SJCRH30 (cell line): ENCODE measurements at regions not wholly inside any gene's neighbourhood (a gene's known extent, or its start where the extent isn't known, plus 50 kb on each side); places are given as distances from the start of the nearest gene placed in this dataset.

Source experiments
- DNase-seq, 2 experiments: peaks; one replicate each; pipeline ENCODE4 v3.0.0-alpha.2; 2015 to 2020
- H3K27ac ChIP-seq: fragments of 250-450 bp; sonication (Bioruptor Pico); 2 replicates; pipeline ENCODE4 v1.5.1; 2020; ENCODE audit warnings: mild to moderate bottlenecking, moderate library complexity
- H3K27me3 ChIP-seq: fragments of 250-450 bp; sonication (Bioruptor Pico); 2 replicates; pipeline ENCODE4 v1.5.1; 2020; ENCODE audit warnings: mild to moderate bottlenecking, moderate library complexity
- H3K36me3 ChIP-seq: fragments of 250-450 bp; sonication (Bioruptor Pico); 2 replicates; pipeline ENCODE4 v1.5.1; 2020; ENCODE audit warnings: mild to moderate bottlenecking, moderate library complexity
- H3K4me1 ChIP-seq: fragments of 250-450 bp; sonication (Bioruptor Pico); 2 replicates; pipeline ENCODE4 v1.5.1; 2020; ENCODE audit warnings: mild to moderate bottlenecking, moderate library complexity
- H3K4me3 ChIP-seq: fragments of 250-450 bp; sonication (Bioruptor Pico); 2 replicates; pipeline ENCODE4 v1.5.1; 2020; ENCODE audit warnings: mild to moderate bottlenecking, moderate library complexity
- H3K9me3 ChIP-seq: fragments of 250-450 bp; sonication (Bioruptor Pico); replicated peaks from 2 replicates; pipeline ENCODE4 v1.5.1; 2020; ENCODE audit warnings: mild to moderate bottlenecking, moderate library complexity

GRCh38 chr21:41593051-41593759 lies 85.2 kb upstream of the TMPRSS2 start:
- Histone ChIP-seq H3K9me3 (no peaks in the 10 kb centered on the region), H3K27ac (no peak overlapping the region), H3K4me3 (no peak overlapping the region), H3K36me3 (no peaks in the 10 kb centered on the region), H3K27me3 (no peaks in the 10 kb centered on the region), H3K4me1 (no peaks in the 10 kb centered on the region)
- no peak for DNase-seq

GRCh38 chr21:41589620-41590175 lies 81.7 kb upstream of the TMPRSS2 start:
- no peaks in the 10 kb centered on the region for H3K9me3 ChIP-seq

GRCh38 chr21:41589131-41589530 lies 81.2 kb upstream of the TMPRSS2 start:
- Histone ChIP-seq H3K27me3 (no peaks in the 10 kb centered on the region), H3K4me3 (no peak overlapping the region), H3K9me3 (no peaks in the 10 kb centered on the region), H3K27ac (no peak overlapping the region), H3K4me1 (no peaks in the 10 kb centered on the region), H3K36me3 (no peaks in the 10 kb centered on the region)
- DNase-seq: no peak

More at GRCh38 chr21:41589620-41590175, 81.7 kb upstream of the TMPRSS2 start:
- no peaks in the 10 kb centered on the region for H3K4me1 ChIP-seq
- no peak overlapping the region for H3K4me3 ChIP-seq
- no peaks in the 10 kb centered on the region for H3K27me3 ChIP-seq
- no peaks in the 10 kb centered on the region for H3K36me3 ChIP-seq
- DNase-seq: no peak
- H3K27ac ChIP-seq: no peak overlapping the region

GRCh38 chr21:41585199-41585994 lies 77.4 kb upstream of the TMPRSS2 start:
- H3K9me3 ChIP-seq: no peaks in the 10 kb centered on the region
- H3K4me3 ChIP-seq: no peak overlapping the region
- H3K36me3 ChIP-seq: no peaks in the 10 kb centered on the region
- no peaks in the 10 kb centered on the region for H3K4me1 ChIP-seq
- no peak for DNase-seq
- H3K27me3 ChIP-seq: no peaks in the 10 kb centered on the region
- H3K27ac ChIP-seq: no peak overlapping the region

- no peak overlapping the region for H3K4me3 ChIP-seq
- H3K36me3 ChIP-seq: no peaks in the 10 kb centered on the region
- no peak overlapping the region for H3K27ac ChIP-seq
- H3K9me3 ChIP-seq: no peaks in the 10 kb centered on the region
- DNase-seq: no peak
- H3K4me1 ChIP-seq: no peaks in the 10 kb centered on the region
- H3K27me3 ChIP-seq: no peaks in the 10 kb centered on the region
These were observed 76.7 kb upstream of the TMPRSS2 start for GRCh38 chr21:41584603-41585176.

GRCh38 chr21:41583274-41583790 lies 75.4 kb upstream of the TMPRSS2 start:
- H3K4me3 ChIP-seq: no peak overlapping the region
- no peak overlapping the region for H3K27ac ChIP-seq
- no peaks in the 10 kb centered on the region for H3K36me3 ChIP-seq
- DNase-seq: no peak
- no peaks in the 10 kb centered on the region for H3K9me3 ChIP-seq
- no peaks in the 10 kb centered on the region for H3K4me1 ChIP-seq
- no peaks in the 10 kb centered on the region for H3K27me3 ChIP-seq

GRCh38 chr21:41582866-41583265 lies 74.9 kb upstream of the TMPRSS2 start:
- no peak for DNase-seq
- Histone ChIP-seq H3K27ac (no peak overlapping the region), H3K9me3 (no peaks in the 10 kb centered on the region), H3K4me3 (no peak overlapping the region), H3K27me3 (no peaks in the 10 kb centered on the region), H3K4me1 (no peaks in the 10 kb centered on the region), H3K36me3 (no peaks in the 10 kb centered on the region)

- no peaks in the 10 kb centered on the region for H3K36me3 ChIP-seq
- H3K9me3 ChIP-seq: no peaks in the 10 kb centered on the region
- no peaks in the 10 kb centered on the region for H3K4me1 ChIP-seq
- no peak overlapping the region for H3K27ac ChIP-seq
- no peaks in the 10 kb centered on the region for H3K27me3 ChIP-seq
- no peak for DNase-seq
- no peak overlapping the region for H3K4me3 ChIP-seq
These were observed 74.4 kb upstream of the TMPRSS2 start for GRCh38 chr21:41582298-41582840.

GRCh38 chr21:41581592-41582228 lies 73.8 kb upstream of the TMPRSS2 start:
- DNase-seq: no peak
- no peaks in the 10 kb centered on the region for H3K36me3 ChIP-seq
- H3K4me3 ChIP-seq: no peak overlapping the region
- peaks cover 2% of the 10 kb centered on the region; the same call in 1 of the 2 replicates for H3K9me3 ChIP-seq
- H3K27ac ChIP-seq: no peak overlapping the region
- no peaks in the 10 kb centered on the region for H3K4me1 ChIP-seq
- no peaks in the 10 kb centered on the region for H3K27me3 ChIP-seq

GRCh38 chr21:41580758-41581554 lies 73.0 kb upstream of the TMPRSS2 start:
- Histone ChIP-seq H3K9me3 (peaks cover 2% of the 10 kb centered on the region; the same call in 1 of the 2 replicates), H3K4me3 (no peak overlapping the region), H3K27me3 (no peaks in the 10 kb centered on the region), H3K36me3 (no peaks in the 10 kb centered on the region), H3K27ac (no peak overlapping the region), H3K4me1 (no peaks in the 10 kb centered on the region)
- DNase-seq: no peak

GRCh38 chr21:41579692-41580091 lies 71.7 kb upstream of the TMPRSS2 start:
- DNase-seq: no peak
- Histone ChIP-seq H3K27me3 (no peaks in the 10 kb centered on the region), H3K36me3 (no peaks in the 10 kb centered on the region), H3K4me3 (no peak overlapping the region), H3K4me1 (no peaks in the 10 kb centered on the region), H3K27ac (no peak overlapping the region), H3K9me3 (peaks cover 2% of the 10 kb centered on the region; the same call in 1 of the 2 replicates)

GRCh38 chr21:41578716-41579115 lies 70.8 kb upstream of the TMPRSS2 start:
- Histone ChIP-seq H3K27me3 (no peaks in the 10 kb centered on the region), H3K27ac (no peak overlapping the region), H3K36me3 (no peaks in the 10 kb centered on the region), H3K4me1 (no peaks in the 10 kb centered on the region), H3K4me3 (no peak overlapping the region), H3K9me3 (peaks cover 2% of the 10 kb centered on the region; the same call in 1 of the 2 replicates)
- DNase-seq: no peak

- DNase-seq: no peak
- H3K9me3 ChIP-seq: peaks cover 2% of the 10 kb centered on the region; the same call in 1 of the 2 replicates
- no peak overlapping the region for H3K4me3 ChIP-seq
- no peaks in the 10 kb centered on the region for H3K36me3 ChIP-seq
- no peak overlapping the region for H3K27ac ChIP-seq
- H3K27me3 ChIP-seq: no peaks in the 10 kb centered on the region
- no peaks in the 10 kb centered on the region for H3K4me1 ChIP-seq
These were observed 70.1 kb upstream of the TMPRSS2 start for GRCh38 chr21:41578083-41578482.
